ENCODE measurements at regions not wholly inside any gene's neighbourhood (a gene's known extent, or its start where the extent isn't known, plus 50 kb on each side); places are given as distances from the start of the nearest gene placed in this dataset.

- no peak overlapping the region for H3K4me3 ChIP-seq (ENCODE audit: low read depth, low read length)
- DNase-seq (ENCODE audit: low read depth) = peak; percentile 61
- no peak for TF ChIP-seq CTCF (IDR thresholded peaks at IDR 0.05; ENCODE audit: insufficient read depth, low read depth, low read length)
Observed at GRCh38 chr12:58583529-58583928, 336.8 kb downstream of the LRIG3 start.

GRCh38 chr12:58583940-58584339 lies 336.4 kb downstream of the LRIG3 start:
- H3K4me3 ChIP-seq (ENCODE audit: low read depth, low read length) = no peak overlapping the region
- no peak for DNase-seq (ENCODE audit: low read depth)
- TF ChIP-seq CTCF (IDR thresholded peaks at IDR 0.05; ENCODE audit: insufficient read depth, low read depth, low read length) = no peak

GRCh38 chr12:58584880-58585279 lies 335.4 kb downstream of the LRIG3 start:
- DNase-seq (ENCODE audit: low read depth) = no peak
- no peak for TF ChIP-seq CTCF (IDR thresholded peaks at IDR 0.05; ENCODE audit: insufficient read depth, low read depth, low read length)
- H3K4me3 ChIP-seq (ENCODE audit: low read depth, low read length) = no peak overlapping the region

- H3K4me3 ChIP-seq (ENCODE audit: low read depth, low read length) = no peak overlapping the region
- DNase-seq (ENCODE audit: low read depth) = no peak
- TF ChIP-seq CTCF (IDR thresholded peaks at IDR 0.05; ENCODE audit: insufficient read depth, low read depth, low read length) = no peak
Observed at GRCh38 chr12:58586762-58587161, 333.5 kb downstream of the LRIG3 start.

- TF ChIP-seq CTCF (IDR thresholded peaks at IDR 0.05; ENCODE audit: insufficient read depth, low read depth, low read length) = no peak
- H3K4me3 ChIP-seq (ENCODE audit: low read depth, low read length) = no peak overlapping the region
- DNase-seq (ENCODE audit: low read depth) = no peak
Observed at GRCh38 chr12:58588770-58589169, 331.5 kb downstream of the LRIG3 start.

- DNase-seq (ENCODE audit: low read depth) = no peak
- H3K4me3 ChIP-seq (ENCODE audit: low read depth, low read length) = no peak overlapping the region
- TF ChIP-seq CTCF (IDR thresholded peaks at IDR 0.05; ENCODE audit: insufficient read depth, low read depth, low read length) = no peak
Observed at GRCh38 chr12:58592475-58593207, 327.7 kb downstream of the LRIG3 start.

All from fibroblast of villous mesenchyme (primary cell).